Ovary (tissue), 3 donors: ENCODE measurements at regions not wholly inside any gene's neighbourhood (a gene's known extent, or its start where the extent isn't known, plus 50 kb on each side); places are given as distances from the start of the nearest gene placed in this dataset.

ENCODE experiments used
- CTCF ChIP-seq, 3 donors: fragments of 450-650 bp in 2 of 3; fragments of 200-600 bp in 1 of 3; IDR thresholded peaks; one replicate each; pipeline versions ENCODE4 v1.5.1 to v1.8.0; 2016 to 2022; ENCODE audit warnings: antibody characterized with exemption in 3 of 3, mild to moderate bottlenecking in 1 of 3
- EP300 ChIP-seq: sonication (generic); formaldehyde crosslinking; IDR thresholded peaks from one replicate; pipeline ENCODE4 v1.6.1; 2017; ENCODE audit warnings: antibody characterized with exemption
- POLR2A ChIP-seq: fragments of 450-650 bp; IDR thresholded peaks from one replicate; pipeline ENCODE4 v1.6.1; 2017; ENCODE audit warnings: antibody characterized with exemption, mild to moderate bottlenecking, moderate library complexity
- donor health status: DM: no; HTN: no; CAD: no.

- TF ChIP-seq CTCF (IDR thresholded peaks at IDR 0.05) (no peak), POLR2A (no peak), EP300 (no peak)
These were observed 279.0 kb downstream of the ANKRD50 start for GRCh38 chr4:124433500-124433899.
